Panc1 (cell line): ENCODE measurements at regions not wholly inside any gene's neighbourhood (a gene's known extent, or its start where the extent isn't known, plus 50 kb on each side); places are given as distances from the start of the nearest gene placed in this dataset.

Experiments used
- CTCF ChIP-seq: fragments of 450-650 bp; IDR thresholded peaks from 2 replicates; pipeline ENCODE4 v1.5.1; 2017; ENCODE audit warnings: mild to moderate bottlenecking
- POLR2AphosphoS5 ChIP-seq: IDR thresholded peaks from 2 replicates; pipeline ENCODE4 v1.6.1; 2012; ENCODE audit warnings: mild to moderate bottlenecking, low read depth, low read length, moderate library complexity
- REST ChIP-seq, 2 experiments: IDR thresholded peaks; 2 replicates each; pipeline ENCODE4 v1.6.1; 2011 to 2012; ENCODE audit warnings: low read depth in 2 of 2, control low read depth in 1 of 2, low read length in 1 of 2, mild to moderate bottlenecking in 1 of 2, moderate library complexity in 1 of 2; ENCODE audit not compliant: insufficient read depth in 1 of 2
- SIN3A ChIP-seq: IDR thresholded peaks from 2 replicates; pipeline ENCODE4 v1.6.1; 2012; ENCODE audit warnings: low read depth, mild to moderate bottlenecking, low read length, moderate library complexity, borderline replicate concordance; ENCODE audit not compliant: insufficient read depth
- TCF7L2 ChIP-seq: IDR thresholded peaks from 2 replicates; pipeline ENCODE4 v1.6.1; 2011; ENCODE audit warnings: mild to moderate bottlenecking, low read depth, low read length, inconsistent platforms

- TF ChIP-seq CTCF: no peak
- no peak for TF ChIP-seq REST (IDR thresholded peaks at IDR 0.05; ENCODE audit: insufficient read depth in 1 of 2, low read depth in 2 of 2, low read length in 1 of 2)
- TF ChIP-seq TCF7L2: no peak
- TF ChIP-seq POLR2AphosphoS5: no peak
- no peak for TF ChIP-seq SIN3A
These were observed 116.1 kb upstream of the GLI2 start for GRCh38 chr2:120619579-120619978.
